ENCODE measurements at regions not wholly inside any gene's neighbourhood (a gene's known extent, or its start where the extent isn't known, plus 50 kb on each side); places are given as distances from the start of the nearest gene placed in this dataset.

DNA sequence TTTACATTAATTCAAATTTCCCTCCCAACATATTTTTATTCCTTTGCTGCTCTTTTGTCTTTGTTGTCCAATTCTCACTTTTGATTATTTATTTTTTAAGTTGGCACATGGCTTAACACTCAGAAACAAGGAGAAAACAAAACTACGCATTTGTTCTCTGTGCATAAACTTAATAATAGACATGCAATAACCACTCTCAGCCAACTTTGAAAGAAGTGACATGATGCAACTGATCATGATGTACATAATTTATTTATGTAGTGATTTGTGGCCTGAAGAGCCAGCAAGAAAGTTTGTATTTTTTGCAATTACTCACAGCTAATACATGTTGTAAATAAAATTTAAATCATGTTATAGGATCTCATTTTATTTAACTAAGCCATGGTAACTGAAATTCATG, 942.8 kb upstream of the PIK3C3 start:
- no peak for DNase-seq

DNA sequence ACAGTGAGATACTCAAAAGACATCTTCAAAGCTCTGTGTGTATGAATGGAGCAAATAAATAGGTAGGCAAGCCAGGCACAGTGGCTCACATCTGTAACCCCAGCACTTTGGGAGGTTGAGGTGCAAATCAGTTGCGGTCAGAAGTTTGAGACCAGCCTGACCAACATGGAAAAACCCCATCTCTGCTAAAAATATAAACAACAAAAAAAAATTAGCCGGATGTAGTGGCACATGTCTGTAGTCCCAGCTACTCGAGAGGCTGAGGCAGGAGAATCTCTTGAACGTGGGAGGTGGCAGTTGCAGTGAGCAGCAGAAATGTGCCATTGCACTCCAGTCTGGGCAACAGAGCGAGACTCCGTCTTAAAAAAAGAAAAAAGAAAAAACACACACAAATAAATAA, 945.1 kb upstream of the PIK3C3 start:
- no peak for DNase-seq

DNA sequence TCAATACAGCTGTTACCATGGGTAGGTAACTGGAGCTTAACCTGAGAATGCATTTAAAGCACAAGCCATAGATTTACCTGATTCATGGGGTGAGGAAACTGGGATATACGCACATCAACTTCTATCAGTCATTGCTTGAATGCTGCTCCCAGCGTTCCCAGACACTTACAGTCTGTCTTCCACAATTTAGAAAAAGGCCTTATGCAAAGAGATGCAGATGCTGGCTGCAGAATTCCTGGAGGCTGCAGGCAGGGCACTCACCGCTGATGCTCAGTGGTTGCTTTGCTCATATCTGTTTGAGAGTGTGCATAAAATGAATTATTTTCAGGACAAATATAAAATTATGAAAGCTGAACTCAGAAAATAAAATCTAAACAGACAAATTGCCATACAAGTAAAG, 950.7 kb upstream of the PIK3C3 start:
- no peak for DNase-seq

DNA sequence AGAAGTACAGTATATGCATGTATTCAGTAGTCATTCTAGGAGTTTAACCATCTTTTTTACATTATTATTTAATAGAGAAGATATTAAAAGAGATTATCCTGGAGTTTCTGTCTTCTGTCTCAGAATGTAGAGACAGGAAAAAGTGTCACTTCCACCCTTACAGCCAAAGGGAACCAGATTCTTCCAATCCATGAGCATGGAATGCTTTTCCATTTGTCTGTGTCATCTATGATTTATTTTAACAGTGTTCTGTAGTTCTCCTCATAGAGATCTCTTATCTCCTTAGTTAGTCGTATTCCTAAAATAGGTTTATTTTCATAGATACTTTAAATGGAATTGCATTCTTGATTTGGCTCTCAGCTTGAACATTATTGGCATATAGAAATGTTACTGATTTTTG, 959.5 kb upstream of the PIK3C3 start:
- no peak for DNase-seq

DNA sequence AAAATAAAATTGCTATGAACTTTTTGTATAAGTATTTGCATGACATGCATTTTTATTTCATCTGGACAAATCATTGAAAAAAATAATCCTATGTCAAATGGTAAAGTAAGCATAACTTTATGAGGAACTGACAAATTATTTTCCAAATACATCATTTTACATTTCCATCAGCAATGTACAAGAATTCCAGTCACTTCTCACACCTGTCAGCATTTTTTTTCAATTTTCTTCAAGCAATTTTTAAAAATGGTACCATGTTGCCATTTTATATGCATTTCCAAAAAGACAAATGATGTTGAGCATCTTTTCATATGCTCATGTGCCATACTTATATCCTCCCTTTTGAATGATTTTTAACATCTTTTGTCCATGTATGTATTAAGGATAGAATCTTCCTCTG, 961.7 kb upstream of the PIK3C3 start:
- no peak for DNase-seq

DNA sequence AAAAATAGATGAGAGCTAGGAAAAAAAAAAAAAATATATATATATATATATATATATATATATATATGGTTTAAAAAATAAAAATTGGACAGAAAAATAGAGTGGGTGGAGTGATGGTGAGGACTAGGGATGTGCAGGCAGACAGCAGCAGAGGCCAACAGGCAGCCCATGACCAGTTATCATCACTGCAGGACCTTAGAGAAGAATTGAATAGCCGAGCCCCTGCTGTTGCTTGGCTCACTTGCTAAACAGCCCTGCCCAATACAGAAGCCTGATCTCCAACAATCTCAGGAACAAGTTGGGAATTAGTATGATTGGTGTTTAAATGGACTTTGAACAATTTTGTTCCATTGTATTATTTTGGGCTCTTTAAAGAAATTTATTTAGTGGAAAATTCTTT, 967.5 kb upstream of the PIK3C3 start:
- no peak for DNase-seq

DNA sequence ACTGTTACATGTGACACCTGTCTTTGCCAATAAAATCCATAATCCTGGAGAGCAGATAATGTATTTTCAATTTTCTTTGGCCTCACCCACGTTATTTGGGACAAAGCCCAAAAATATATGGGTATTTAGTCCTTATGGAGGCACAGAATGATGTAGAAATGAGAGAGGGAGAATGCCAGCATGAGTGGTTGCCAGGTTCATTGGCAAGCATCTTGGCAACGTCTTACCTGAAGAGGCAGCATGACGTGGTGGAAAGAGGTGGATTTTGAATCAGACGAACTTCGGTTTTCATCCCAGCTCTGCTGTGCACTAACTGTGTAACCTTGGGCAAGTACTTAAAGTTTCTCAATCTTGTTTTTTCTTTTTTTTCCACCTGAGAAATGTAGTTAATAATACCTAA, 969.6 kb upstream of the PIK3C3 start:
- no peak for DNase-seq

DNA sequence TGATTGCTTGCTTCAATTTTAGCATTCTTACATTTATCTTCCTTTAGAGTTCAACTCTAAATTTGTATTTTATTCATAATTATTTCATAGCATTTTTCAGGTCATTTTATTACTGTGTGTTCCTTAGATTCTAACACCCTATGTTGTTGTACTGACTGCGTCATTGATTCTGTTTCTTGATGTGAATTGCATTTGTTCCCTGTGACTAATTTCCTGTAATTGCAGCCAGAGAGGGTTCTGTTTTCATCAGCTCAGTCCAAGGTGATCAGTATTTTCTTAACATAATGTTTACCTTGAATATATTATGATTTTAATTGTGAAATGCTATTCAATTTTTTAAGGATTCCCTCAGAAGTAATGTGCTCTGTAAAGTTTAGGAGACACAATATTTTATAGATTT, 970.2 kb upstream of the PIK3C3 start:
- DNase-seq, result no peak

DNA sequence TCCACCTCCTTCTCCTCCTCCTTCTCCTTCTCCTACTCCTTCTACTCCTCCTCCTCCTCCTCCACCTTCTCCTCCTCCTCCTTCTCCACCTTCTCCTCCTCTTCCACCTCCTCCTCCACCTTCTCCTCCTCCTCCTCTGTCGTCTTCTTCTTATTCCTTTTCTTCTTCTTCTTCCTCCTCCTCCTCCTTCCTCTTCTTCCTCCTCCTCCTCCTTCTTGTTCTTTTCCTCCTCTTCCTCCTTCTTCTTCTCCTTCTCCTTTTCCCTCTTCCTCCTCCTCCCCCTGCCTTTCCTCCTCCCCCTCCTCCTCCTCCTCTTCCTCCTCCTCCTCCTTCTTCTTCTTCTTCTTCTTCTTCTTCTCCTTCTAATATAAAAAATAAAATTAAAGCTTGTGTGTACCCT, 971.2 kb upstream of the PIK3C3 start:
- no peak for DNase-seq

DNA sequence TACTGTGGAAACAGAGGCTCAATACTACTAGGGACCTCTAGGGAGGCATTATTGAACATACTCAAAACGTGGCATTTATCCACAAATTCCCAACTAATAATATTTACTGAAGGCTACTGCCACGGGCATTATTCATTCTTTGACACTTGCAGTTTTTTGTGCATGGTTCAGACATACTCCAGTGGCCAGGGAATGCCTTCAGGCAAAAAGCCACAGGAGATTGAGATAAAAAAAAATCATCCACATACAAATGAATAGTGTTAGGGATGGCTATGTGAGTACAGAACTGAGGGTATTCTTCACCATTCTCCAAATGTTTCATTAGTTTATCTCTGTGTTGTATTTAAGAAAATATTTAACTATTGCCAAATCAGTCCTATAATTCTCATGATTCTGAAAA, 974.9 kb upstream of the PIK3C3 start:
- no peak for DNase-seq

DNA sequence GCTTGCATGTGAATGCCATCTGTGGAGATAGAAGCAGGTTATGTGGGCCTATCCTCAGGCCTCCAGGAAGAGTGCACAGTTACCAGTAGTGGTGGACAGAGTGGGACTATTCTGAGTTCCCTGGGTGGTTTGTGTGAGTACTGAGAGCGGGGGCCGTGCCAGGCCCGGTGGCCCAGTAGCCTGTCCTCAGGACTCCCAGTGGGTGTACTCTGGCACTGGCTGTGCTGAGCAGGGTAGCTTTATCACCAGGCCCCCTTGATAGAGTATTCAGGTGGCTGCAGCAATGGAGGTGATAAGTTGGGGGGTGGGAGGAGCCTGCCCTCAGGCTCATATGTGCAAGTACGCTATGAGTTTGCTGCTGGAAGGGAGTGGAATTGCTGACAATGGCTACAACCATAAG, 979.0 kb upstream of the PIK3C3 start:
- DNase-seq, result no peak

DNA sequence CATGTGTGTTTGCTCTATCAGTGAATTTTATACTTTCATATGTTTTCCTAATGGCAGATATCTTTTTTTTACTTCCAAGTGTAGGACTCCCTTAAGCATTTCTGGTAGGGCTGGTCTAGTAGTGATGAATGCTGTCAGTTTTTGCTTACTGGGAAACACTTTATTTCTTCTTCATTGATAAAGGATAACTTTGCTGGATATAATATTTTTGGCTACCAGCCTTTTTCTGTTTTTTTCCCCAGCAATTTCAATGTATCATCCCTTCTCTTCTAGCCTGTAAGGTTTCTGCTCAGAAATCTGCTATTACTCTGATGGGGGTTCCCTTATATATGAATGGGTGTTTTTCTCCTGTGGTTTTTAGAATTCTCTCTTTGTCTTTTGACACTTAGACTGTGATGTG, 980.6 kb upstream of the PIK3C3 start:
- DNase-seq, result no peak

DNA sequence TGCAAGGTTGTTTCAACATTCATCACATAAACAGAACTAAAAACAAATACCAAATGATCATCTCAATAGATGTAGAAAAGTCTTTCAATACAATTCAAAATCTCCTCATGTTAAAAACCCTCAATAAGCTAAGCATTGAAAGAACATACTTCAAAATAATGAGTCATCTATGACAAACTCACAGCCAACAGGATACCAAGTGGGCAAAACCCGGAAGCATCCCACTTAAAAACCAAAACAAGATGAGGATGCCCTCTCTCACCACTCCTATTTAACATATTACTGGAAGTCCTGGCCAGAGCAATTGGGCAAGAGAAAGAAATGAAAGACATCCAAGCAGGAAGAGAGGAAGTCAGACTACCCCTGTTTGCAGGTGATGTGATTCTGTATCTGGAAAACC, 992.2 kb upstream of the PIK3C3 start:
- DNase-seq, result no peak

DNA sequence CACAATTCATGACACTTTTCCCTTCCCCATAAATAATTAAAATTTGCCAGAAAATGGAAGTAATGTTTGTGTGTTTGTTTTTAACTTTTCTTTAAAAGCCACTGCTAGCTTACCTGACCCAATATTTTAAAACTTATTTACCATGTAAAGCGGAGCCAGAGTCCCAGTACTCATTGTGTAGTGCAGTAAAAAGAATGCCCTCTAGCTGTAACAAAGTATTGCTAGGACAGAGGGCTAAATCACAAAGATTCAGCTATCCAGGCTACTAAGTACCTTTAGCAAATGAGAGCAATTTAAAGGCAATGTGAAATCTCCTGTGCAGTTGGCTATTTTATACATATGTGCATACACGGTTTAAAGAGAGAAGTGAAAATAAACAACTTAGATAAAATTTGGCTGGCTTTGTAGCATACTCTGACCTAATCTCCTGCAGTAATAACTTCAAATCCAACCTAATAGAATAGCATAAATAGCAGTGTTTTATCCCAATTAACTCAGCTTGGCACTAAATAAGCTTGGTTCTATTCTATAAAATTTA, 997.4 kb upstream of the PIK3C3 start:
- DNase-seq, result no peak

DNA sequence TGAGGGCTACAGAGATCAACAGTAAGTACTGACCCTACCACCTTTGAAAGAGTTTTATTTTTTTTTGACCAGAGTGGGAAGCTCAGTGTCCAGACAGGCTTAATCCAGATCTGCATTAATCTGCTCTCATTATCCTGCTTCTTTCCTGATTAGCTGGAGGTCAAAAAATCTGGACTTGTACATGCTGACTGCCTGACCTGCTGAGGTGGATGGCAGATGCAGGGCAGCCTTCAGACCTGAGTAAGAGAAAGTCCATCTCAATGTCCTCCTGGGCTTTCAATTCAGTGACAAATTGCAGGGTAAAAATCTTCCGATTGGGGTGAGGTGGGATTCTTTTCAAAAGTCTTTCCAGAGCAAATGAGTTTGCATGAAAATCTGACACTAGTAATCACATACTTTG, 998.8 kb upstream of the PIK3C3 start:
- DNase-seq, result no peak

DNA sequence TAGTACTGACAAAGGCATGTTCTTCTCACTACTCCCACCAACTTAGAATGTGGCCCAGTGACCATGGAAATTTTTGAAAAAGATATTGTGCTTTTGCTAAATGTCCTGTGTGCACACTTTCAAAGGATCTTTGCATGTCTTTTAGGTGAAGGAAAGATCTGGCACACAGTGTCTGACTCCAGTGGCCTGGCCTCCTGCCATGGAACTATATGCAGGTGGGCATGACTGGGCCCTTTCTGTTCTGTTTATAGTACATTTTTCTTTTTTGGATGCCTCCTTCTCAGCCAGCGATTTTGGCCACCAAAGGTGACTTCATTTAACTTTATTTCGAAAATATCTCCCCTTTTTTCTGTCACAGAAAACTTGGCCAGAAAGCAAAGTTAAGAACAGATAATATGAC, 999.7 kb upstream of the PIK3C3 start:
- no peak for DNase-seq

DNA sequence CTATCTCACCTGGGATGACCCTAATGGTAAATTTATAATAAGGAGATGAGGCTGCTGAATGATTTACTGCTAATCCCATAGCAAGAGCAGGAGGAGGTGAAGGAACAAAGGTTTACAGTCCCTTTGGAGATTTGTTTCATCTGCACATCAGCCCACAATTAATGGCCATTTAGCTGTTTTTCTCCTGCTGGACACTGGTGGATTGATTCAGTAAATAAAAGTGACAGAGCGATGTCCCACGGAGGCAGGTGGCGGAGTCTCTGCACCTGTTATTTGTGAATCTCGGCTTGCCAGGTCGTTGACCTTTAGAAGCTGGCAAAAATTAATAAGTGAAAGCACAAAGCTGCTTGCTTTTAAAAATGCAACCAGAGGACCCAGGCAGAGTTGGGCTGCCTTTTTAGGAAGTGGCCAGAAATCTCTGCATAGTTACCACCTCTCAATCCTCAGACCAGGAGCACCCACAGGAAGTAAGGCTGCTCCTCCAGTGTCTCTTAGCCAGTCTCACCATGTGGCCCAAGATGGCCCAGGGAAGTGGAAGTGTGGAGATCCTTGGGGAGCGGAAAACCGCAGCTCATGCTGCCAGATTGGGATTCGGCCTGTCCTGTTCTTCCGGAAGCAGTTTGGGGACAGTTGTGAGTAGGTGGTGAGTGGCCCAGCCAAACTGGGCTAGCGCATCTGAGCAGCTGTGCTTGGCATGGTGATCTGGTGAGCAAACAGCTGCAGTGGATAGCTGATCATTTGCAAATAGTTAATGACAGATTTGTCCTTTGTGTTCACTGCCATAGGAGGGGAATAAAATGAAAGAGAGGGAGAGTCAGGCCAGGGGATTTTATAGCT, 1005.7 kb upstream of the PIK3C3 start:
- no peak for DNase-seq

DNA sequence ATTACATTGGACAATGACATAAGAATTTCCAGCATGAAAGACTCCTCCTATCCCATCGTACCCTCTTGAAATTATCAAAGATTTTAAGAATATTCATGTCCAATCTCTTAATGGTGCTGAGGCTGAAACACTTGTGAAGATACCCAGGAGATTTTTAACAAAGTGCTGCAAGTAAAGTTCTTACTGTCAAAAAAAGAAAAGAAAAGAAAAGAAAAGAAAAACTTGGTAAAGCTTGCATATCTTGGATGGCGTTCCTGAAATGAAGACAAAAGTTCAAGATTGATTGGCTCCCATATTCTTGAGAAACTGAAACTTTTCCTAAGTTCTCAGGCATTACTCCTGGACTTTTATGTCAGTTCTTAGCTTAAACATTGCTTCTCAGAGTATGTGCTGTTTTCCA, 1010.5 kb upstream of the PIK3C3 start:
- DNase-seq, result no peak

DNA sequence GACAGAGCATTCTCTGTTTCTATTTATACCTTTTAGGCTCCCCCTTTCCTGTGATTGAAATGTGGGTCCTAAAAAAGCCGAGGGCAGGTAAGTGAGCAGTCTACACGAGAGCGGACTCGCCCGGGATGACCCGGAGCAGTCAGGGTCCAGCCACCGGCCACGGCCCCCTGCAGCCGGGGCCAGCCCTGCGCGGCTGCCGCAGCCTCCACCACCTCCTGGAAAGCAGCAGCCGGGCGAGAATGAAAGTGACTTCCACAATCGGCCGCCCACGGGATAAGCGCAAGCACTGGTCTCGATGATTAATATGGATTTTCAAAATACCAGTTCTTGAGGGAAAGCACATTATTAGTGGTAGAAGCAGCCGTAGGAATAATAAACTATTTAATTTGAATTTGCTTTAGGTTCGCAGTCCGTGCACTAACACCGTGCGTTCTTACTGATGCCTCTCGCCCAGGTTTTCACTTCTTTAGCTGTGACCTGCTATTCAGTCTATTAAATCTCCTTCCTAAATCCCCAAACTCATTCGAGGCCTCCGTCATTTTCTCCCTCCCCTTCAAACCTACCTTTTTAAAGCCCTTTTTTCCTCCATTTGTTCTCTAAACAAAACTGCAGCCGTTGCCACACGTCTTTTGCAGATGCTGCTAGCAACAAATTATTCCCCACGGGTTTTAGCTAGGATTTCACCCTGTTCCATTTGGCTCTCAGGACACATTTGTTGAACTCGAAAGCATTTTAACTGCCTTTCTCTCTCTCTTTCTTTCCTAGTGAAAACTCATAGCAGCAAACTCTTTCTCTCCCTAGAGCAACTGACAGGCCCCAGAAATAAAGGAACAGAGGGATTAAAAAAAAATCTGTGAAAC, 1015.1 kb upstream of the PIK3C3 start:
- DNase-seq, result no peak

DNA sequence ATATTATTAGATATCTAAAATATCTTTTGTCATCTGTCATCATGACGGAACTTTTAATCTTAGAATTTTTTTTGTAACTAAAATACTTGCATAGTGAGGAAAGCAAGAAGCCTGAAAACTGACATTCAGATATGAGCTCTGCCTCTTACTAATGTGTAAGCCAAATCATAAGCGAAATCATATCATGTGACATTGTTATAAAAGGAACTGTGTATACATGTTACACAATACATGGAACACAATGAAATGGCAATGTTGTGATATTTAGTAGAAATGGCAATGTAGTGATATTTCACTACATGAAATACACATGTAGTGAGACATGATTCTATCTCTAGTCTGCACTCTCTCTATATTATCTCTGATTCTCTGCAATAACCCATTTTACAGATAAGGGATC, 1016.4 kb upstream of the PIK3C3 start:
- no peak for DNase-seq

DNA sequence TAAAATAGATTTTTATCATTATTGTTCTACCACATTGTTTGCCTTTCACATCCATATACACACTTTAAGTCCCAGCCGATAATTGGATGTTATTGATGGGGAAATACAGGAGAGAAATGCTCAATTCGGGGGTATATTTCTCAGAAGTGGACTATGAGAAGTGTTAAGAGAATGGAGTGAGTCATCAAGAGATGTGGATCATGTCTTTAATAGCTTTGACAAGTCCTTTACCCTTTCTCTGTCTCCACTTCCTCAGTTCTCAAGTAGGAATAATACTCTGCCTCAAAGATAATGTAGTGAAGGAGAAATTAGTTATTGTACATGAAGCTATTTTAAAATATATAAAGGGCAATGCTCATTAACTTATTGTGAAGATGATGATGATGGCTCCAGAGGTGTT, 1017.6 kb upstream of the PIK3C3 start:
- no peak for DNase-seq

DNA sequence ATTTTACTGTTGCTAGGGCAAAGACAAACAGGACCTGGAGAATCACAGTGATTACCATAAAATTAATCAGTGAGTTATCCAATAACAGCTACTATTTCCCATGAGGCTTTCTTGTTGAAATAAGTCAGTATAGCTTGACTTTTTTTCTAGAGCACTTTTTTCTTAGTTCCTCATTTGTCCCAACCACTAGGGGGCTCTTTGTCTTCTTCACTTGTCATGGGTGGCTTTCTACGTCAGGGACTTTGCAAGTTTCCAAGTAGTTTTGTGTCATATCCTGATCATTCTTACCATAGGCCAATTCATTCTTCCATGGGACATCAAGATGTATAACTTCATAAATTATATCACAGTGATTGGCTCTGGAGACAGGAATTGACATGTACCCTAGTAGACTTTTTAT, 1019.6 kb upstream of the PIK3C3 start:
- DNase-seq, result no peak

DNA sequence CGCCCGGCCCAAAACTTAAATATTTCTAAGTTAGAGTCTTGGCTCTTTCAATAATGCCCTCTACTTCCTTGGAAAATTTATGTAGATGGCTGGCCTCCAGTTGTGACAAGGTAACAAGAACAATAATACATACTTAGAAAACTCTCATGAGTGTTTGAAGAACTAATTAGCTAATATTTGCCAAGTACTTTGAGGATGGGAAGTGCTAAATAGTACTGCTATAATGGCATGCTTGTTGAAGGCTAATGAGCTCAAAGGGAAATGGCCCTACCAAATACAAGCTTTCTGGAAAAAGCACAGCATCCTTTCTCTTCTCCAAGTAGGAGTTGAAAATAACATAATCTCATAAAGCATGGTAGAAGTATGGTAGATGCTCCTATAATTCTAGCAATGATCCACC, 1022.2 kb upstream of the PIK3C3 start:
- DNase-seq, result no peak

DNA sequence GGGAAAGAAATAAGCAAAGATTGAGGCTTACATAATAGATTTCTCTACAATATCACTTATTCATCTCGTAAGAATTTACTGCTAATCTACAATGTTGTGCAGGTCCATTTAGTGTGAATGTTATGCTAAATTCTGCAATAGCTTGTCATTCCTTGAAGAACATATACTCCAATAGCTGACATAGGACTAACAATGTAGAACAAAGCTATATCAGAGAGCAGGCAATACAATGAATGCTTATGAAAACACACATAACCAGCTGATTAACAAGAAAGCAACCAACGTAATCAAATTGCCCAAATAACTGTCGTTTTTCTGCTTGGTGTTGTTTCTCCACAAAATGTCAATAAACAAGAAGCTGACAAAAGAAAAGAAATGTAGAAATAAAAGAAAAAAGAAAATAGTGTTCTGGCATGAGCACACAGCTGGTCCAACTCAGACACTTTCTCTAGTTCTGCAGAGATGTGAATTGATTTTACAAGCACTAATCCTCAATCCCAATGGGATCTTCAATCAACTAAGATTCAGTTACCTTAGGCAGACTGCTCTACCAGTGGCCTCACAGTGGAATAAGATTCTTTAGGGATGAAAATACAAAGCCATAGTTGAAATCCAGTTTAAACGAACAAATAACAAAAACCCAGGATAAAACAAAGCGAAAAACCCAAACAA, 1024.7 kb upstream of the PIK3C3 start:
- DNase-seq, result no peak

All from fibroblast of upper back skin (primary cell).